DMS79 treated with DMSO at 0.1 percent for 48 hours (cell line): ENCODE measurements at regions not wholly inside any gene's neighbourhood (a gene's known extent, or its start where the extent isn't known, plus 50 kb on each side); places are given as distances from the start of the nearest gene placed in this dataset.
"Not testable (repeated sequence)": the region's sequence is repeated elsewhere in the genome, so short reads cannot be mapped to it uniquely, and the experiment has no call there.

Source experiments
- DNase-seq: peaks from one replicate; lab custom pipeline; 2025; lab: John Stamatoyannopoulos, UW

- no peak for DNase-seq
Observed at GRCh38 chr10:34907743-34908430, 92.8 kb upstream of the PARD3 start.

- peak; percentile 5 for DNase-seq
Observed at GRCh38 chr10:34906067-34906965, 91.2 kb upstream of the PARD3 start.

GRCh38 chr10:34905200-34905927 is 90.3 kb upstream of the PARD3 start:
- DNase-seq: no peak

- no peak for DNase-seq
Observed at GRCh38 chr10:34904191-34904590, 89.1 kb upstream of the PARD3 start.

- DNase-seq: no peak
Observed at GRCh38 chr10:34899161-34899560, 84.1 kb upstream of the PARD3 start.

GRCh38 chr10:34895977-34896376 is 80.9 kb upstream of the PARD3 start:
- no peak for DNase-seq

- not testable (repeated sequence) for DNase-seq
Observed at GRCh38 chr10:34895046-34895445, 80.0 kb upstream of the PARD3 start.

- not testable (repeated sequence) for DNase-seq
Observed at GRCh38 chr10:34892521-34892920, 77.4 kb upstream of the PARD3 start.

GRCh38 chr10:34890939-34891338 is 75.8 kb upstream of the PARD3 start:
- no peak for DNase-seq

- no peak for DNase-seq
Observed at GRCh38 chr10:34889004-34889869, 74.1 kb upstream of the PARD3 start.

- no peak for DNase-seq
Observed at GRCh38 chr10:34886906-34887642, 72.0 kb upstream of the PARD3 start.

- no peak for DNase-seq
Observed at GRCh38 chr10:34885898-34886297, 70.8 kb upstream of the PARD3 start.

- DNase-seq: no peak
Observed at GRCh38 chr10:34885011-34885410, 69.9 kb upstream of the PARD3 start.

GRCh38 chr10:34884272-34884952 is 69.3 kb upstream of the PARD3 start:
- DNase-seq: no peak

- no peak for DNase-seq
Observed at GRCh38 chr10:34880817-34881216, 65.7 kb upstream of the PARD3 start.

- DNase-seq: not testable (repeated sequence)
Observed at GRCh38 chr10:34878651-34879050, 63.6 kb upstream of the PARD3 start.

GRCh38 chr10:34875061-34875460 is 60.0 kb upstream of the PARD3 start:
- no peak for DNase-seq

- DNase-seq: no peak
Observed at GRCh38 chr10:34872820-34873219, 57.7 kb upstream of the PARD3 start.

GRCh38 chr10:34869135-34869836 is 54.2 kb upstream of the PARD3 start:
- no peak for DNase-seq

GRCh38 chr10:34868589-34868988 is 53.5 kb upstream of the PARD3 start:
- DNase-seq: no peak
